GM10248 (cell line): ENCODE measurements at regions not wholly inside any gene's neighbourhood (a gene's known extent, or its start where the extent isn't known, plus 50 kb on each side); places are given as distances from the start of the nearest gene placed in this dataset.

Experiments
- CTCF ChIA-PET: fragments of 300-600 bp; sonication (Branson Sonifier 250); formaldehyde crosslinking; extraction: SDS; loops from one replicate; lab custom pipeline; 2021; ENCODE audit warnings: antibody characterized with exemption; lab: Yijun Ruan, JAX
- POLR2A ChIA-PET: fragments of 350-650 bp; sonication (Branson Sonifier 250); formaldehyde crosslinking; extraction: SDS; loops from one replicate; lab custom pipeline; 2020; ENCODE audit warnings: antibody characterized with exemption; lab: Yijun Ruan, JAX
- DNase-seq: peaks from one replicate; pipeline ENCODE4 v3.0.0; 2012; ENCODE audit errors: extremely low spot score
- TF ChIP-seq, protein P1 (sequence below): IDR thresholded peaks from 2 replicates; pipeline ENCODE4 v1.5.1; 2012; ENCODE audit warnings: mild to moderate bottlenecking, low read depth; ENCODE audit errors: extremely low read depth, missing control alignments, control extremely low read depth

DNA sequence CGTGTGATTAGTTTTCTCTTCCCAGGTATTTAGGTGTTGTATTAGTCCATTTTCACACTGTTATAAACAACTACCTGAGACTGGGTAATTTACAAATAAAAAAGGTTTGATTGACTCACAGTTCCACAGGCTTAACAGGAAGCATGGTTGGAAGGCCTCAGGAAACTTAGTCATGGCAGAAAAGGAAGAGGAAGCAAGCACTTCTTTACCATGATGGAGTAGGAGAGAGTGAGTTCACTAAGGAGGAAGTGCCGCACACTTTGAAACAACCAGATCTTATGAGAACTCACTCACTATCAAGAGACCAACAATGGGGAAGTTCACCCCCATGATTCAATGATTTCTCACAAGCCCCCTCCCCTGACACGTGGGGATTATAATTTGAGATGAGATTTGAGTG, 1343.7 kb upstream of the GOT2 start:
- DNase-seq: no peak
- ChIA-PET CTCF (no interaction called here), POLR2A (no interaction called here)
- TF ChIP-seq, protein P1, sequence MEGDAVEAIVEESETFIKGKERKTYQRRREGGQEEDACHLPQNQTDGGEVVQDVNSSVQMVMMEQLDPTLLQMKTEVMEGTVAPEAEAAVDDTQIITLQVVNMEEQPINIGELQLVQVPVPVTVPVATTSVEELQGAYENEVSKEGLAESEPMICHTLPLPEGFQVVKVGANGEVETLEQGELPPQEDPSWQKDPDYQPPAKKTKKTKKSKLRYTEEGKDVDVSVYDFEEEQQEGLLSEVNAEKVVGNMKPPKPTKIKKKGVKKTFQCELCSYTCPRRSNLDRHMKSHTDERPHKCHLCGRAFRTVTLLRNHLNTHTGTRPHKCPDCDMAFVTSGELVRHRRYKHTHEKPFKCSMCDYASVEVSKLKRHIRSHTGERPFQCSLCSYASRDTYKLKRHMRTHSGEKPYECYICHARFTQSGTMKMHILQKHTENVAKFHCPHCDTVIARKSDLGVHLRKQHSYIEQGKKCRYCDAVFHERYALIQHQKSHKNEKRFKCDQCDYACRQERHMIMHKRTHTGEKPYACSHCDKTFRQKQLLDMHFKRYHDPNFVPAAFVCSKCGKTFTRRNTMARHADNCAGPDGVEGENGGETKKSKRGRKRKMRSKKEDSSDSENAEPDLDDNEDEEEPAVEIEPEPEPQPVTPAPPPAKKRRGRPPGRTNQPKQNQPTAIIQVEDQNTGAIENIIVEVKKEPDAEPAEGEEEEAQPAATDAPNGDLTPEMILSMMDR: no peak

DNA sequence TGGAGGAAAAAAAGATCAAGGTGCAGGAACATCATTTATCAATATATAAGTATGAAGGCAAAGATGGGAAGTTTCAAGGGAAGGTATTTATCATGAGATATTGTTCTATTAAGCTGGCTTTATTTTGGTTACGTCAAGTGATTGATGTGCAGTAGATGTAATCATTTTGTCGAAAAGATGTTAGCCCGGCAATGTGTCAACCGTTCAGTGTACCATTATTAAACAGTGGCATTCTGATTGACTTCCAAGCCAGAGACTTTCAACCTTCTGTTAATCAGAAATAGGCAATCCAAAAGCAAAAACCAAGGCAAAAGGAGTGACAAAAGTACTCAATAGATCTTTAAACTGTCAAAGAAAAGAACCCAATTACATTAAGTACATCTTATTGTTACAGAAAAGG, 1340.3 kb upstream of the GOT2 start:
- CTCF ChIA-PET: interaction anchor here (1.2 kb wide), 1 partner anchor 25 kb away, joined by 3 read pairs; no protein-coding TSS in a partner anchor
- no peak for DNase-seq
- POLR2A ChIA-PET: no interaction called here
- TF ChIP-seq, protein P1: no peak

DNA sequence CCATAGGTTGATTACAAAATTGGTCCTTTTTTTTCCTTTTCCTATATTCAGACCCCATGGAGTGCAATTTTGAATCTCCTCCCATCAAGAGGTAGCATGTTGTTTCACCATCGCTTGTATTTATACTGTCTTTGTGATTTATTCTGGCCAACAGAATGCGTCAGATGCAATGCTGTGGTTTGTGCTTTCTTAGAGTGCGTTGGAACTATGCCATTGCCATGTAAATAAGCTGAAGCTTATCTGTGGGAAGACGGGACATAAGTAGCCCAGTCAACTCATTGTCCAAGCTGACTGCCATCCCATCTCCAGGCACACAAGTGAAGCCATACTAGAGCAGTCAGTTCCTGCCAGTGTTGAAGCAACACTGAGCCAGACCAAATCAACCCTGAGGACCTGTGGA, 1339.3 kb upstream of the GOT2 start:
- TF ChIP-seq, protein P1: no peak
- POLR2A ChIA-PET: no interaction called here
- CTCF ChIA-PET: interaction anchor here (1.2 kb wide), 1 partner anchor 24 kb away, joined by 3 read pairs; no protein-coding TSS in a partner anchor
- no peak for DNase-seq

DNA sequence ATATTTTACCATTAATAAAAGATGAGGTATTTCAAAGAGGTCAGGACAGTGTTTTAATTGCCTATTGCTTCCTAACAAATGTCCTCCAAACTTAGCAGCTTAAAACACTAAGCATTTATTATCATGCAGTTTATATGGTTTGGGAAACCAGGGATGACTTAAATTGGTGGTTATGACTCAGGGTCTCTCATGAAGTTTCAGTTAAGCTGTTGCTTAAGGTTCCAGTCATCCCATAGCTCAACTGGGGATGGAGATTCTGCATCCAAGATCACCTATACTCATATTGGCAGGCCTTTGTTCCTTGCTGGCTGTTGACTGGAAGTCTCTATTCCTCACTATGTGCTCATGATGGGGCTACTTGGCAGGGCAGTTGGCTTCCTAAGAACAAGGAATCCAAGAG, 1329.9 kb upstream of the GOT2 start:
- DNase-seq: no peak
- ChIA-PET POLR2A (no interaction called here), CTCF (interaction anchor here (1.8 to 2.5 kb wide), 2 partner anchors 10 to 14 kb away, joined by 5 to 10 read pairs; no protein-coding TSS in a partner anchor)
- TF ChIP-seq, protein P1: no peak

DNA sequence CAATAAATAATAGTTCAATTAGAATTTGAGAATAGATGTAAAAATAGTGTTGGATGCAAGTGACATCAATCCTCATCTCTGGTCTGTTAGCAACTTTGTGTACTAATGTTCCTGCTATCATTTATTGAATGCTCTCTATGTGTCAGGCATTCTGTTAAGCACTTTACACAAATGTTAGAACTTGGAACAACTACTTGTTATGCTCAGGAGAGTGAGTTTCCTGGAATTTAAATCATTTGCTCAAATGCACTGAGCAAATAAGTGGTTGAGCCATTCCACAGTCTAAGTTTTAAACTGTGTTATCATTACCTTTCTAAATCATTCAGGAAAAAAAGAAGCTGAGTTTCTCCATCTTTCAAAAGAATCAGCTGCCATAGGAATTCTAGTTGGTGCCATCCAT, 1327.3 kb upstream of the GOT2 start:
- TF ChIP-seq, protein P1: no peak
- no peak for DNase-seq
- CTCF ChIA-PET: no interaction called here
- POLR2A ChIA-PET: no interaction called here

DNA sequence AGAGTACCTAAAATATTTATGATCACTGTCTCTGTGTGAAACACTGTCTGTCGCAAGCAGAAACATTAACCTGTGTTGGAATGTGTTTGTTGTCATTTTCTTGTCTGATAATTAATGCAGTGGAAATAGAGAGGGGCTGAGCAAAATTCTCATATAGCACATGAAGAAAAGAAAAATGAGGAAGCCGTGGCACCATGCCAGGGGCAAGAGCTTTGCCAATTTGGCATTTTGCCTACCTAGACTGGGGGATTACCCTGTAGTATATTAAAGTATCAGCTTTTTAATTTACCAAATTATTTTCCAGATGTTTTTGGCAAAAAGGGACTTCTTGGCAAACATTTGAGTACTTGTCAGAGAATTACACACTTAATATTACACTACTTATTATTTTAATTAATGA, 1326.6 kb upstream of the GOT2 start:
- no peak for DNase-seq
- POLR2A ChIA-PET: no interaction called here
- CTCF ChIA-PET: no interaction called here
- TF ChIP-seq, protein P1: no peak
